T-helper 1 cell treated with Interleukin-12 subunit alpha and Interleukin-12 subunit beta and Interleukin-4 antibody, amounts not matched to agents 30 ng/mL and 1 ng/mL, for 36 hours (primary cell): ENCODE measurements at regions not wholly inside any gene's neighbourhood (a gene's known extent, or its start where the extent isn't known, plus 50 kb on each side); places are given as distances from the start of the nearest gene placed in this dataset.
"Not testable (repeated sequence)": the region's sequence is repeated elsewhere in the genome, so short reads cannot be mapped to it uniquely, and the experiment has no call there.

Experiments
- intact Hi-C: fragments of 100-400 bp; cut with micrococcal nuclease; formaldehyde crosslinking; loops from one replicate; pipeline ENCODE4 v1.15.1; 2024

DNA sequence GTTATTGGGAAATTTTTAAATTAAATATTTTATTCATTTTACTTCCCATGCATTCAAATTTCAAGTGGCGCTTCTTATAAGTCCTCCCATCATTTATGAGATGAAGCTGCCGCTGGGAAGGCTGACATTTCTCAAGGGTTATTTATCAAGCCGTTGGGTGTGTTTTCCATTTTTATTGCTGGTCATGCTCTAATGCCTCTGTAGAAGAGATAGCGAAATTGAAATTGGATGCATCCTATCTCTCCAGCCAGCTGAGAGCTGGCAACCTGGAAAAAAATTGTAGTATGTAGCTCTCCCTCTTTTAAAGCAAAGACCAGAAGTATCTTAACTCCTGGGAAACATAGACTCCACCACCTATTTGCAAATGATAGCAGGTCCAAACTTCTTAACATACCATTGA is 135.9 kb downstream of the C6orf118 start:
- intact Hi-C loops, result no loop called here

DNA sequence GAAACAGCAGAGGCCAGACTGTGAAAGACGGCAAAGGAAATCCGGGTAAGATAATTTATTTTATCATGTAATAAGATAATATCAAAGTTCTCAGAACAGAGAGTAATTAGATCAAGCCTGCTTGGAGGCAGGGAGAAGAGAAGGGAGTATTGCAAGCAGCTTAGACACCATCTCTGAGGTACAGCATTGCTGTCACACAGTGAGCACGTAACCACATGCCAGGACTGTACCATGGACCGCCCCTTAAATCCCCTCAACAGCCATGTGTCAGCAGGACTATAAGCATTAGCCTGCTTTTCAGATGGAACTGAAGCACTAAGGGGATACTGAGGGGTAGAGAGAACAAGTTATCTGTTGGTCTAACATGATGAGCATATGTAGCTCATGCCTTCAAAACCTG is 141.5 kb downstream of the C6orf118 start:
- intact Hi-C loops, result no loop called here

DNA sequence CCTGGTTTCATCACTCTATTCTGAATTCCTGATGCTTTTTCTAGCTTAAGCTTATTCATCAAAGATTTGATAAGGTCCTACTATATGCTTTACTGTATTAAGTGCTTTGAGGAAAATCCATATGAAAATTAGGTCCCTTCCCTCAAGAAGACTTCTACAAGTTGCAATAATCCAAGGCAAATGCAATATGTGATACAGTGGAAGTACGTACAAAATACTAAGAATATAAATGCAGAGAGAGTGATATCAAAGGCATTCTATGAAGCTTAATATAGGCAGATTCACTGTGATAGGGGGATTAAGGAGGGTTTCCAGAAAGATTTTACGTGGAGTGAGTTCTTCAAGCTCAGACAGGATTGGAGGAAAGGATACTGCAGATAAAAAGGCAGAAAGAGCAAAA is 142.1 kb downstream of the C6orf118 start:
- intact Hi-C loops, result no loop called here

DNA sequence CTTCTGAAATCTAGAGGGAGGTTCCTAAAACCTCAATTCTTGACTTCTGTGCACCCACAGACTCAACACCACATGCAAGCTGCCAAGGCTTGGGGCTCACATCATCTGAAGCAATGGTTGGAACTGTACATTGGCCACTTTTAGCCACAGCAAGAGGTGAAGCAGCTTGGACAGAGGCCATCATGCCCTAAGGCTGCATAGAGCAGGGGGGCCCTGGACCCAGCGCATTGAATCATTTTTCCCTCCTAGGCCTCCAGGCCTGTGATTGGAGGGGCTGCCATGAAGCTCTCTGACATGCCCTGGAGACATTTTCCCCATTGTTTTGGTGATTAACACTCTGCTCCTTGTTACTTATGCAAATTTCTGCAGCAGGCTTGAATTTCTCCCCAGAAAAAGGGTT is 145.9 kb downstream of the C6orf118 start:
- intact Hi-C loops, result no loop called here

DNA sequence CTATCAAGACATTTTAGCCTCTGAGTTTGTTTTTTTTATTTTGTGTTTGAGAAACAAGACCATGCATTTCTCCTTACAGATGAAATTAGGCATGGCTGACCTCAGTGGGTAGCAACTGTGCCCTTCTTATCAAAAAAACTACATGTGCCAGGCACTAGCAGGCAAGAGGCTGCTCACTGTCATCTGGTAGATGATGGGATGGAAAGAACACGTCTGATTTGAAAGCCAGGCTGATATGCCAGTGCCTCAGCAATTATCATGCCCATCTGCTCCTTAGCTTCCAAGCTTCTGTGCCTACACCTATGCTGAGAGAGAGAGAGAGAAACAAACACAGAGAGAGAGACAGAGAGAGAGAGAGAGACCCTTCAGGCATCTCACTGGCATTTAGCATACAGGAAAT is 149.9 kb downstream of the C6orf118 start:
- intact Hi-C loops, result no loop called here

DNA sequence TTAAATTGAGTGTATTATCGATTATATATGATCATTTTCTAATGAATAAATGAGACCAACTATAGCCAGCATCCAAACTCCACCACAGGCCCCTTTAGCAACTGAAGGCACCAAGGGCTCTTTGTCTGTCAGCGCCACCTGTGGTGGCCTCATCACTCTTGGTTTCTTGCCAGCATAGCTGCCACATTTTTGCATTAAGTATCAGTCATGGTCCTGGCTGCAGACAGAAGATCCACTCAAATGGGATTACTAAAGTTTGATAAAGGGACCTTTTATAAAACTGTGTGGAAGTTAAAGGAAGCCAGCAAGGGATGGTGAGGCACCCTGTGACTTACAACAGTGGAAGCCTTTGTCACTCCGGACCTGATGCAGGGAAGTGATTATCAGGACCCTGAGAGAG is 162.9 kb downstream of the C6orf118 start:
- intact Hi-C loops, result no loop called here

DNA sequence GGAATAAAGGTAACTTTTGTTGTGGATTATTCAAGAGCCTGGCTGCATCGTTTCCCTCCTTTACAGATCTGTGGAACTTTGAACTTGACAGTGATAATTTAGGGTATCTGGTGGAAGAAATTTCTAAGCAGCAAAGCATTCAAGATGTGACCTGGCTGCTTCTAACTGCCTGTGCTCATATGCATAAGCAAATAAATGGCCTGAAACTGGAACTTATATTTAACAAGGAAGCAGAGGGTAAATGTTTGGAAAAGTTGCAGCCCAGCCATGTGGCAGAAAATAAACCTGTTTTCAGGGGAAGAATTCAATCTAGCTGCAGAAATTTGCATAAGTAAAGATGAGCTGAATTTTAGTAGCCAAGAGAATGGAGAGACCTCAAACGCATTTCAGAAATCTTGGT is 173.5 kb downstream of the C6orf118 start:
- intact Hi-C loops, result no loop called here

DNA sequence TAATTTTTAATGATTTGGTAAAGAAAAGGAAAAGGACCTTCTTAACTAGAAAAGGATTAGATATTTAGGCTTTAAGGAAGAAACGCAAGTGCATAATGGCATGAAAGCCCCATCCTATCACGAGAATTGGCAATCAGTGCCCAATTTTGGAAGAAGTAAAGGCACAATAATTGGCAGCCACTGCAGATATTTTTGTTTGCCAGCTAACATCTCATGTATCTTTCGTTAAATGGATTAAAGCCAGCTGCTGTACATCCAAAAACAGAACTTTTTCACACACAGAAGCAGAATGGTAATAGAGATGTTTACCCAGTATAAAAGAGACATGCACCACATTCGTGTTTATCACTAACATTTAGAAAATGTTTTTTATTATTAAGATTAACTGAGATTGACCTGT is 180.3 kb downstream of the C6orf118 start:
- intact Hi-C loops, result no loop called here

DNA sequence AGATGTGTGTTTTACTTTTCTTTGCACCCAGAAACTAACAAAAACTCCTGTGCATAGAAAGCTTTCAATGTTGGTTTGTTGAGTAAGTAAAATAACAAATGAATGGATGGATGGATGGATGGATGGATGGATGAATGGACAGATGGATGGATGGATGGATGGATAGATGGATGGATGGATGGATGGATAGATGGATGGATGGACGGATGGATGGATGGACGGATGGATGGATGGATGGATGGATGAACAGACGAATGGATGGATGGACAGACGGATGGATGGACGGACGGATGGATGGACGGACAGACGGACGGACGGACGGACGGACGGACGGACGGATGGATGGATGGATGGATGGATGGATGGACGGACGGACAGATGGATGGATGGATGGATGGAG is 181.7 kb downstream of the C6orf118 start:
- intact Hi-C loops, result not testable (repeated sequence)

DNA sequence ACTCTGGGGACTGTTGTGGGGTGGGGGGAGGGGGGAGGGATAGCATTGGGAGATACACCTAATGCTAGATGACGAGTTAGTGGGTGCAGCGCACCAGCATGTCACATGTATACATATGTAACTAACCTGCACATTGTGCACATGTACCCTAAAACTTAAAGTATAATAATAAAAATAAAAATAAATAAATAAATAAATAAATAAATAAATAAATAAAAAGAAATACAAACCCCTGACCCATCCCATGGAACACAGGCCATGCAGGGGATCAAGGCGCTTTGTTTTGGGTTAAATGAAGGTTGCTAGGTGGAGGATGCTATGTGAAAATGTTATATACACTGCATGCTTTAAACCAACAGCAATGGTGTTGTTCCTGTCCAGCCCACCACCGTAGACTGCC is 184.7 kb downstream of the C6orf118 start:
- intact Hi-C loops, result not testable (repeated sequence)

DNA sequence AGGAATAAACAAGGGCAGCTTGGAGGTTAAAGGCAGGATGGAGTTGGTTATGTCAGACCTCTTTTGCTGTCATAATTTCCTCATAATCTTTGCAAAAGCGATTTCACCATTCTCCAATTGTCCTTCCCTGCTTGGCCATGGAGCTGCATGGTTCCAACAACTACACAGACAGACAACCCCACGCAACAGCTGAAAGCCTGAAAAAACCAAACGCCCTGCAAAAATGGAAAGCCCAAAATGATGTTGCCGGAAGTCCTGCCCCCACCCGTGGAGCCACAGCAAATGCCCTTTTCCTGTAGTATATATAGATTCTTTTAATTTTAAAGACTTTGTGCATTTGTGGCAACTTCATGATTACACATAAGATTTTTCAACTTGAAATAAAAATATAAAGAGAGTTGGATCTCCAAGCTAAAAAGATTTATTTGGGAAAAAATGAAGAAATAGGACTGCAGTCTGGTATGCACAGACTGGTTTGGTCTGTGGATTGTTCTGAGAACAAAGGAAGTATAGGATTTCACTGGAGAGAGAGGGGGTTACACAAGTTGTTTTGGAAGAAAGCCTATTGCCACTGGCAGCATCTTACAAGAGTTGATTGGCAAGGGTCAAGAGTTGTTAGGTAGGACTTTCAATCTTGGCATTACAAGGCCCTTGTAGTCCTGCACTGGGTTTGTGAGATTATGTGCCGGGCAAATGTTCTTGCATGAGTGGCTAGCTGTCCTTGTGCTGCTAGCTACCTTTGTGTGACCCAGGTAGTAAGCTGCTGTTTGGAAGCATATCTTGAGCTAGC is 190.0 kb downstream of the C6orf118 start:
- intact Hi-C loops, result no loop called here

DNA sequence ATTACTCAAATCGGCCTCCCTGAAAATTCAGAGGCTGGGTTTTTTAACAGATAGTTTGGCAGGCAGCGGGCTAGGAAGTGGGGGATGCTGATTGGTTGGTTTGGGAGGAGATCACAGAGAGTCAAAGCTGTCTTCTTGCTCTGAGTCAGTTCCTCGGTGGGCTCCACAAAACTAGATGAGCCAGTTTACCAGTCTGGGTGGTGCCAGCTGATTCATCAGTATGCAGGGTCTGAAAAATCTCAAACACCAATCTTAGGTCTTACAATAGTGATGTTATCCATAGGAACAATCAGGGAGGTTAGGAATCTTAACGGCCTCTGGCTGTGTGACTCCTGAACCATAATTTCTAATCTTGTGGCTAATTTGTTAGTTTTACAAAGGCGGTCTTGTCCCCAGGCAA is 190.7 kb downstream of the C6orf118 start:
- intact Hi-C loops, result no loop called here

DNA sequence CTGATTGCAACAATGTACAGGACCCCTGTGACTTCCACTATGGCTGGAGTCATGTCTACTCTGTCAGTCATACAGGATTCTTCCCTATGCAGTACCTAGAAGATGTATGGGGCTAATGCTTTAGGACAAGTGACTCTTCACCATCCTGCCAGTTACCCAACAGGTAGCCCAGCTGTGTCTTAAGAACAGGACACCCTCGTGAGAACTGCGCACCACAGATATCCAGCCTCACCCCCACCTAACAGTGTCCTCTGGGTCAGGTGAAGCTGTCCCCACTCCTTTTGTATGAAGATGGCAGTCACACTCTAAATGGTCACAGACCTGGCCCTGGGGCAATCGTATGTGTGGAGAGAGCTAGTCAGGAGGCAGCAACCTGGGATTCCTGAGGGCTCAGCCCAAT is 191.6 kb downstream of the C6orf118 start:
- intact Hi-C loops, result no loop called here

DNA sequence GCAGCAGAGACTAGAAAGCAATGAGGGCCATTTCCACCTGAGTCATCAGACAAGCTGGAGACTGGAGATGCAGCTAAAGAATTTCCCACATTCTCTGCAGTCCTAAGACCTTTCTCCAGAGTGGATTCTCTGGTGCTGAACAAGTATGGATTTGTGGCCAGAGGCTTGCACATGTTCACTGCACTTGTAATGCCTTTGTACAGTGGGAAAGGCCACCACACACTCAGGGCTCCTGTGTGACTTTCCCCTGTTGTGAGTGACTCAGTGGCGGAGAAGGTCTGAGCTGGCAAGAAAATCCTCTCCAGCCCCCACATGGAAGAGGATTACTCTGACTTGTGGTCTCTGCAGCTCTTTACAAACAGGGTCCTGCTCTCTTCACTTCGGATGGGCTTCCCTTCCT is 192.3 kb downstream of the C6orf118 start:
- intact Hi-C loops, result no loop called here

DNA sequence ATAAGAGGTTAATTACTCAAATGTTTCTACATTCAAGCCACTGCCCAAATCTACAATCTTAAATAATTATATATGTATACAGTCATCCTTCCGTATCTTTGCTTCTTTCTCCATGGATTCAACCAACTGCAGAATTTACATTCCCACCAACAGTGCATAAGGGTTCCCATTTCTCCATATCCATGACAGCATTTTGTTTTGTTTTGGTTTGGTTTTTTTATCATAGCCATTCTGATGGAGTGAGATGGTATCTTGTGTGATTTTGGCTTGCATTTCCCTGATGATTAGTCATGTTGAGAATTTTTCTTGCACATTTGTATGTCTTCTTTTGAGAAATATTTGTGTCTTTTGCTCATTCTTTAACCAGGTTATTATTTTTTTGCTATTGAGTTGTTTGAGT is 198.5 kb downstream of the C6orf118 start:
- intact Hi-C loops, result no loop called here

DNA sequence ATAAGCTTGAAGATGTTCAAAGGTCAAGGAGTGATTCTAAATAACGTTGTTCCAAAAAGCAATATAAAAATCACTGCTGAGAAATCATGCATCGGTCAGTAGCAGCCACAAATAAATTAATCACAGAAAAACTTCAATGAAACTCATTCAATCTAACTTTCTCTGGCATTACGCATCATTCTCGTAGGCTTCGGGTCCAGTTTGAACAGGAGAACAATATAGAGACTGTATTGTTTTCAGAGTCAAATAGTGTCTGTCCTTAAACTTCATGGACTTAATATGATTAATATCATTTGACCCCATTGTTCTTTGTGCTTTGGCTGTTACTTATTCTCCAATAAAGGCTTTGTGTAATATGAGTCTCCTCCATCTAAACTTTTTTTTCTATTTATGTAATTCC is 200.4 kb downstream of the C6orf118 start:
- intact Hi-C loops, result no loop called here

DNA sequence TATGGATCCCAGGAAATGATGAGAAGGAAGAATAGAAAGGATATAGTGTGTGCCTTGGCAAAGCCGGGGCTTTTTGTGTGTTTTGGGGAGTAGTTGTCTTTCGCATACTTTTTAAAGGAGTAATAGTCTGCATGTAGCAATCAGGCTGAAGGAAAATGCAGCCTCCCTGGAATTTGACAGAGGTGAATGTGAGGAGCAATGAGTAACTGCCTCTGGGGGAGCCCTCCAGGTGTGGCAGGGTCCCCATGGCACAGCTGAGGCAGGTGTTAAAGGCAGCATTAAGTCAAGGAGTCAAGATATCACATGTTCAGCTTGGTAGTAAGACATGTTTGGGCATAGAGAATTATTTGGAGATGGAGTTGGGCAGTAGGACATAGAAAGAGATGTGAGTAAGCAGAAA is 203.1 kb downstream of the C6orf118 start:
- intact Hi-C loops, result no loop called here

DNA sequence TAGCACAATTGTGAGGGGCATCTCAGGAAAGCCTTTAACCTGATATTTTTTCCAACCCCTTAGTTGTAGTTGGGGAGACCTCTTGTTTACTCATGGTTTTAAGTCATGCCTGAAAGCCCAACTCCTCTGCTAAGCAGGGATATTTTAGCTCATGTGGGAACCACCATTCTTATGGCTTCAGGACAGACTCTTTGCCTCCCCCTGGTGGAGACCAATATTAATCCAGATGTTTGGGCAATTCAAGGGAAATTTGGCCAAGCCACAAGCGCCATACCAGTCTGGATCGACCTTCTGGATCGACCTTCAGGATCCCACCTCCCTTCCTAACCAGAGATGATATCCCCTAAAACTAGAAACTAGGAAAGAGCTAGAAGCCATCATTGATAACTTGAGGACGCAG is 211.2 kb downstream of the C6orf118 start:
- intact Hi-C loops, result no loop called here

DNA sequence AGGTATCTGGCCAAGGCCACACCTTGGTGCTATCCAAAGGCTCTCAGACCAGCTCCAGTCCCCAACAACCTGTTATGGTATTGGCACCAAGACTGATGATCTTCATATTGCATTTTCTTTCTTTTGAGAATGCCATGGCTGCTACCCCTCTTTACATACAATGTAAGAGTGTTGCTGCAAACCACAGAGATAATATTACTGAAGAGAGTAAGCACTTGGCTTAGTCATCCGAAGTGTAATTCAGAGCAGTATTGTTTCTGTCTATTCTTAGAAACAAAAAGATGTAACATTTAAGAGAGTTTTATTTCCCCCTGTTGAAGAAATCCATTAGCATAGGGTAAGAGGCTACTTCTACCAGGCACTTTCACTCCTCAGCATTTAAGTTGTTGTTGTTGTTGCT is 212.5 kb downstream of the C6orf118 start:
- intact Hi-C loops, result no loop called here

DNA sequence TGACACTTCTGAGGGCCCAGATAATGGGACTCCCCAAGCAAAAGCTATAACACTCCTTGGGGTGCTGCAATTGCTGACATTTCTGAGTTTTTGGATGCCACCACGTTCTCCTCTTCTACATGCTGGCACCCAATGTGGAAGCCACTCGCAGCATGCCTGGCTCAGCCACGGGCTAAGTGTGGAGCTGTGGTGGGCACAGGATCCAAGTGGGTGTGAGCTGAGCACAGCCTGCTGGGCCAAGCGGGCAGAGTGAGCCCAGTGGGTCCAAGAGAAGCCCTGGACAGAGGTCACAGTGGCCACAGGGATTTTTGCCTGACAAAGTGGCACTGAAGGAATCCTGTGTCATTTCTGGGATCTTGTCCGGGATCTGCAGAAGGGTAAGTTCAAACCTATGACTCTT is 213.2 kb downstream of the C6orf118 start:
- intact Hi-C loops, result no loop called here

DNA sequence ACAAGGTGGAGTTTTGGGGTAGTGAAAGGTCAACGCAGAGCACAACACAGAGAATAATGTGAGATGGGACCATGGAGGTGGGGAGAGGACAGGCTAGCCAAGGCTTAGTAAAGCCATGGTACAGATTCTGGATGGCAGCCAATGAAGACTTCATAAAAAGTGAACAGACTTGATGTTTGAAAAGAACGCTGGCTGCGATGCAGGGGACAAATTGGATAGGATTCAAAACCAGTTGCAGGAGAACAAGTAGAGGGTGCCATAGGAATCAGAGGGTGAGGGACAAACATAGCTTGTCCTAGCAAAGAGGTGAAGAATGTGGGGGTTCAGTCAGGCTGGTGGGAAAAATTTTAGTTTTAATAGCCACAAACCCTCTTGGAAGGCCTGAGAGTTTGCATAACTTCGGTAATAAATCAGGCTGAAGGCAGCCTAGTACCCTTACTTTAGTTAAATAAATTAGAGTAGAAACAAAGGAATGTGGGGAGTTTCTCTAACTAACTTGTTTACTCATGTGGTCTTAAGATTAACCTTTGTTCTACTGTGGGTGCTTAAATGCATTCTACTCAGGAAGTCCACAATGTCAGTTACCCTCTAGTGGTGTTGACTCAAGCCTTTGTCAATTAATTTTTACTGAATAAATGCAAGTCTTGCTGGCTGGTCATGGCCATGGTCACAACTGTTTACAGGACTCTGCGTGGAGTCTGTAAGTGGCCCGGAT is 216.4 kb downstream of the C6orf118 start:
- intact Hi-C loops, result no loop called here

DNA sequence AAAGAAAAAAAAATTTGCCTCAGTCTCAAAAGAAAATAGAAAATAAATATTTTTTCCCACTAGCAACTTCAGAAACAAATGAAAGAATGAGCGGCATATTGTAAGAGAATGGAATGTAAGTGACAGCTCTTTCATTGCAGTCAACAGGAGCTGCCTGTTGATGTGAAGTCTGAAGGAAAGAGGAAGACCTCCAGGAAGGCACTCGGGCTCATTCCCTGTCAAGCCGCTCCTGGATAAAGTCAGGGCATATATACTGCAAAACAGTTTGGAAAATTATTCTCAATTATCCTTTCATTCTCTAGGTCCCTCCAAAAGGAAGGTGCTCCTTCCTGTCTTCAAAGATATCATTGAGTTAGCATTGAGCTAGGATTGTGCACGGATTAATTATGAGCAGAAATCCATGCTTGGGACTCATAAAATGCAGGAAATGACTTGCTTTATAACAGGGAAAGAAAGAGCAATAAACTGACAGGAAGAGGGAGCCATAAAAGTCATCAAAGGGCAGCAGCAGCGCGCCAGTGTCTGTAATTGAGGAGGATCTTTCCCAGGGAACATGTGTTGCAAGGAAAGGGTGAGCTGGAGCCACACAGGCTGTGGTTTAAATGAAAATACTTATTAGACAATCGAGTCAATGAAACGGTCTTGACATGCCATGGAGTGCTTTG is 218.2 kb downstream of the C6orf118 start:
- intact Hi-C loops, result no loop called here

DNA sequence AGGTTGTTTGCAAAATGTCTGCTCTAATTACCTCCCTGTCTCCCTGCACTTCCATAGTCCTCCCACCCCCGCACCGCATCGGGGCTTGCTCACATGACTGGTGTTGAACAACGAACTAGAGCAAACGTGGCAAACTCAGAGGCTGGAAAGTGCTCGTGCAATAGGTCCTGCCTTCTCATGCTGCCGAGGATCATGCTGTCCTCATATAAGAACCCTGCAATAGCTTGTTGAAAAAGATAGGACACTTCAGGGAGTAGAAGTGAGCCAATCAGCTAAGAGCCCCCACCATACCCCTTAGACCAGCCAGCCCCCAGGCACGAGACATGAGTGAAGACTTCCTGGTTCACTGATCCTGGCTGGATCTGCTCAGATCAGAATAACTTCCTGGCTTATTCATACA is 219.2 kb downstream of the C6orf118 start:
- intact Hi-C loops, result no loop called here
